ENCODE measurements at regions not wholly inside any gene's neighbourhood (a gene's known extent, or its start where the extent isn't known, plus 50 kb on each side); places are given as distances from the start of the nearest gene placed in this dataset.

GRCh38 chr1:83756984-83757717 is 241.8 kb downstream of the TTLL7 start:
- Histone ChIP-seq H3K27me3 (no peaks in the 10 kb centered on the region), H3K36me3 (no peaks in the 10 kb centered on the region), H3K9me3 (no peaks in the 10 kb centered on the region), H3K27ac (no peak overlapping the region), H3K4me1 (peaks cover 0 to 9% (median 0%) of the 10 kb centered on the region in 3 donors), H3K4me3 (no peak overlapping the region)
- no peak for TF ChIP-seq CTCF (IDR thresholded peaks at IDR 0.05)
- no peak for TF ChIP-seq POLR2AphosphoS5 (IDR thresholded peaks at IDR 0.05)
- TF ChIP-seq POLR2A (IDR thresholded peaks at IDR 0.05): no peak
- no peak for TF ChIP-seq EP300 (IDR thresholded peaks at IDR 0.05)
- ATAC-seq: peak; percentile 43
- WGBS, 2 donors (ENCODE audit: low coverage in 1 of 2): 94 to 95% methylated on average over 4 to 8 of the region's 8 CpGs

GRCh38 chr1:83751602-83752001 is 247.3 kb downstream of the TTLL7 start:
- no peak overlapping the region for H3K4me3 ChIP-seq
- H3K4me1 ChIP-seq: no peaks in the 10 kb centered on the region
- H3K9me3 ChIP-seq: no peaks in the 10 kb centered on the region
- no peak overlapping the region for H3K27ac ChIP-seq
- 83 to 90% methylated on average over 2 of the region's 2 CpGs for WGBS, 2 donors (ENCODE audit: low coverage in 1 of 2)
- no peaks in the 10 kb centered on the region for H3K27me3 ChIP-seq
- TF ChIP-seq POLR2AphosphoS5 (IDR thresholded peaks at IDR 0.05): no peak
- no peak for TF ChIP-seq EP300 (IDR thresholded peaks at IDR 0.05)
- TF ChIP-seq CTCF (IDR thresholded peaks at IDR 0.05): no peak
- TF ChIP-seq POLR2A (IDR thresholded peaks at IDR 0.05): no peak
- ATAC-seq: no peak
- H3K36me3 ChIP-seq: no peaks in the 10 kb centered on the region

- H3K9me3 ChIP-seq: no peaks in the 10 kb centered on the region
- no peak for ATAC-seq
- H3K4me1 ChIP-seq: no peaks in the 10 kb centered on the region
- H3K4me3 ChIP-seq: no peak overlapping the region
- no peak overlapping the region for H3K27ac ChIP-seq
- no peaks in the 10 kb centered on the region for H3K27me3 ChIP-seq
- 50 to 58% methylated on average over 1 of the region's 1 CpG for WGBS, 2 donors (ENCODE audit: low coverage in 1 of 2)
- TF ChIP-seq POLR2A (IDR thresholded peaks at IDR 0.05) (no peak), POLR2AphosphoS5 (IDR thresholded peaks at IDR 0.05) (no peak), CTCF (IDR thresholded peaks at IDR 0.05) (no peak), EP300 (IDR thresholded peaks at IDR 0.05) (no peak)
- H3K36me3 ChIP-seq: no peaks in the 10 kb centered on the region
These were observed 248.7 kb downstream of the TTLL7 start for GRCh38 chr1:83750201-83750600.

GRCh38 chr1:83747853-83748482 is 251.0 kb downstream of the TTLL7 start:
- Histone ChIP-seq H3K4me1 (no peaks in the 10 kb centered on the region), H3K9me3 (no peaks in the 10 kb centered on the region), H3K27ac (no peak overlapping the region), H3K4me3 (no peak overlapping the region), H3K36me3 (no peaks in the 10 kb centered on the region), H3K27me3 (no peaks in the 10 kb centered on the region)
- TF ChIP-seq POLR2A (IDR thresholded peaks at IDR 0.05) (no peak), POLR2AphosphoS5 (IDR thresholded peaks at IDR 0.05) (no peak), CTCF (IDR thresholded peaks at IDR 0.05) (no peak), EP300 (IDR thresholded peaks at IDR 0.05) (no peak)
- ATAC-seq: no peak
- WGBS, 2 donors (ENCODE audit: low coverage in 1 of 2): 79 to 83% methylated on average over 2 to 4 of the region's 4 CpGs

- no peaks in the 10 kb centered on the region for H3K4me1 ChIP-seq
- 91 to 100% methylated on average over 3 to 5 of the region's 5 CpGs for WGBS, 2 donors (ENCODE audit: low coverage in 1 of 2)
- TF ChIP-seq POLR2AphosphoS5 (IDR thresholded peaks at IDR 0.05) (no peak), POLR2A (IDR thresholded peaks at IDR 0.05) (no peak), EP300 (IDR thresholded peaks at IDR 0.05) (no peak), CTCF (IDR thresholded peaks at IDR 0.05) (no peak)
- no peak for ATAC-seq
- no peak overlapping the region for H3K27ac ChIP-seq
- no peak overlapping the region for H3K4me3 ChIP-seq
- no peaks in the 10 kb centered on the region for H3K36me3 ChIP-seq
- H3K27me3 ChIP-seq: no peaks in the 10 kb centered on the region
- H3K9me3 ChIP-seq: no peaks in the 10 kb centered on the region
These were observed 252.7 kb downstream of the TTLL7 start for GRCh38 chr1:83746234-83746633.
